Sigmoid colon (tissue), 6 donors: ENCODE measurements at regions not wholly inside any gene's neighbourhood (a gene's known extent, or its start where the extent isn't known, plus 50 kb on each side); places are given as distances from the start of the nearest gene placed in this dataset.
A peak's percentile ranks its signal among the peaks of the same experiment; 100 is the strongest.

Experiments
- DNase-seq: peaks from one replicate; pipeline ENCODE4 v3.0.0-alpha.2; 2019
- H3K27ac ChIP-seq, 4 donors: fragments of 200-600 bp; sonication (generic); one replicate each; pipeline ENCODE4 v1.5.1; 2016 to 2019; ENCODE audit warnings: mild to moderate bottlenecking in 1 of 4
- H3K27me3 ChIP-seq, 3 donors: fragments of 200-600 bp; sonication (generic); one replicate each; pipeline ENCODE4 v1.5.1; 2019; ENCODE audit warnings: mild to moderate bottlenecking in 1 of 3
- H3K36me3 ChIP-seq, 4 donors: fragments of 200-600 bp; sonication (generic); one replicate each; pipeline ENCODE4 v1.5.1; 2016 to 2019
- H3K4me1 ChIP-seq, 4 donors: fragments of 200-600 bp; sonication (generic); one replicate each; pipeline ENCODE4 v1.5.1; 2017 to 2019
- H3K4me3 ChIP-seq, 4 donors: fragments of 200-600 bp; sonication (generic); one replicate each; pipeline ENCODE4 v1.5.1; 2017 to 2019; ENCODE audit warnings: mild to moderate bottlenecking in 2 of 4, moderate library complexity in 1 of 4
- H3K9me3 ChIP-seq, 4 donors: fragments of 200-600 bp in 3 of 4; sonication (generic) in 3 of 4; one replicate each; pipeline versions ENCODE4 v1.5.1 to v1.6.1; 2013 to 2019
- EP300 ChIP-seq, 4 donors: sonication (generic); formaldehyde crosslinking; IDR thresholded peaks; one replicate each; pipeline ENCODE4 v1.6.1; 2017; ENCODE audit warnings: antibody characterized with exemption in 4 of 4
- POLR2A ChIP-seq, 2 donors: fragments of 450-650 bp; IDR thresholded peaks; one replicate each; pipeline ENCODE4 v1.6.1; 2016; ENCODE audit warnings: antibody characterized with exemption in 2 of 2, mild to moderate bottlenecking in 2 of 2, moderate library complexity in 2 of 2
- POLR2AphosphoS5 ChIP-seq, 4 donors: sonication (generic); formaldehyde crosslinking; IDR thresholded peaks; one replicate each; pipeline ENCODE4 v1.6.1; 2017; ENCODE audit warnings: antibody characterized with exemption in 4 of 4
- WGBS, 2 donors: extraction: QIAGEN DNeasy Blood & Tissue Kit; methylation state at CpG; one replicate each; pipeline ENCODE4 v1.1.7; 2013; 5-methylcytosine and 5-hydroxymethylcytosine counted together
- intact Hi-C: fragments of 100-400 bp; cut with DNase I; formaldehyde crosslinking; loops from one replicate; pipeline ENCODE4 v1.15.1; 2023
- TF ChIP-seq, protein P1 (sequence below), 4 experiments: fragments of 450-650 bp in 3 of 4; fragments of 200-600 bp in 1 of 4; IDR thresholded peaks; one replicate each; pipeline ENCODE4 v1.5.1; 2016 to 2019; ENCODE audit warnings: antibody characterized with exemption in 4 of 4, mild to moderate bottlenecking in 3 of 4, moderate library complexity in 2 of 4
- donor health status: healthy with polysubstance abuse.
- donor health status: healthy.

DNA sequence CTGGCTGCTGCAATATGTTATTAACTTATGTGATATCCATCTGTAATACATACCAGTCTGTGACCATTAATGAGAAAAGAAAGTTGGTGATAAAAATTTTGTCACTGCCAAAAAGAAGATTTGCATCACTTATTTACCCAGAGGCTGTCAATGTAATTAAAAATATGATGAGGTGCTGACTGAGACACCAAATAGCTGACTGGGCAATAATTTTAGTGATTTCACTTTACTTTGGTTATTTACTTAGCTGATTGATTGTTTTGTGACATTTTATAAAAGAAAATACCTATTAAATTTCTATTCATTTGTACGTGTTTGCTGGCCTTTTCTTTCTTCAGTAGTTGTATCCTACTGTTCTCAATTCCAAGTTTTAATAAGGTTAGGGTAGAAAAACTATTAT is 139.2 kb downstream of the HLX start:
- WGBS, 2 donors: 51 to 89% methylated on average over 1 of the region's 1 CpG
- DNase-seq: no peak
- Histone ChIP-seq H3K36me3 (no peaks in the 10 kb centered on the region), H3K4me1 (peaks cover 0 to 27% (median 15%) of the 10 kb centered on the region in 4 donors), H3K4me3 (no peak overlapping the region), H3K27ac (no peak overlapping the region), H3K9me3 (no peaks in the 10 kb centered on the region), H3K27me3 (no peaks in the 10 kb centered on the region)
- intact Hi-C loops: no loop called here
- TF ChIP-seq POLR2AphosphoS5 (IDR thresholded peaks at IDR 0.05): no peak

DNA sequence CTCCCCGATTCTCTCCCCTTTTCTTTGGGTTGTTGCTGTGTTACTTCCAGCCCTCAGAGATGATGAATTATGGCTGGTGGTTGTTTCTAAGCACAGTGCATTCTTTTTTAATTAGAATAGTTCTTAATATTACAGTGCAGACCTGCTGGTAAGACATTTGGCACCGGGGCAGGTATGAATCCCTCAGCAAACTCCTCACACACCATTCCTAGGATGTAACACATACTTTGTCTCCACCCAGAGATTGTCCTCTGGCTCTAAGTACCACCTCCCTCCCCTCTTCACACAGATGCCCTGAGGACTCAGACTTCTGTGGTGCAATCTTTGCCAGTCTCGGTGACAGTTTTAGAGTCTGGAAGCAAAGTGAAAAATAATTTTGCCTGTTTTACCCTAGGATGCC is 143.1 kb downstream of the HLX start:
- no peak for DNase-seq
- 79 to 83% methylated on average over 3 of the region's 3 CpGs for WGBS, 2 donors
- Histone ChIP-seq H3K36me3 (no peaks in the 10 kb centered on the region), H3K27ac (peak overlapping the region in 2 of 4 donors; percentile 10 to 32), H3K4me1 (peaks cover 0 to 39% (median 30%) of the 10 kb centered on the region in 4 donors), H3K4me3 (no peak overlapping the region), H3K27me3 (no peaks in the 10 kb centered on the region), H3K9me3 (no peaks in the 10 kb centered on the region)
- intact Hi-C loops: no loop called here
- TF ChIP-seq, protein P1, sequence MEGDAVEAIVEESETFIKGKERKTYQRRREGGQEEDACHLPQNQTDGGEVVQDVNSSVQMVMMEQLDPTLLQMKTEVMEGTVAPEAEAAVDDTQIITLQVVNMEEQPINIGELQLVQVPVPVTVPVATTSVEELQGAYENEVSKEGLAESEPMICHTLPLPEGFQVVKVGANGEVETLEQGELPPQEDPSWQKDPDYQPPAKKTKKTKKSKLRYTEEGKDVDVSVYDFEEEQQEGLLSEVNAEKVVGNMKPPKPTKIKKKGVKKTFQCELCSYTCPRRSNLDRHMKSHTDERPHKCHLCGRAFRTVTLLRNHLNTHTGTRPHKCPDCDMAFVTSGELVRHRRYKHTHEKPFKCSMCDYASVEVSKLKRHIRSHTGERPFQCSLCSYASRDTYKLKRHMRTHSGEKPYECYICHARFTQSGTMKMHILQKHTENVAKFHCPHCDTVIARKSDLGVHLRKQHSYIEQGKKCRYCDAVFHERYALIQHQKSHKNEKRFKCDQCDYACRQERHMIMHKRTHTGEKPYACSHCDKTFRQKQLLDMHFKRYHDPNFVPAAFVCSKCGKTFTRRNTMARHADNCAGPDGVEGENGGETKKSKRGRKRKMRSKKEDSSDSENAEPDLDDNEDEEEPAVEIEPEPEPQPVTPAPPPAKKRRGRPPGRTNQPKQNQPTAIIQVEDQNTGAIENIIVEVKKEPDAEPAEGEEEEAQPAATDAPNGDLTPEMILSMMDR (IDR thresholded peaks at IDR 0.05): no peak
- no peak for TF ChIP-seq POLR2A (IDR thresholded peaks at IDR 0.05)
- TF ChIP-seq EP300 (IDR thresholded peaks at IDR 0.05): no peak
- no peak for TF ChIP-seq POLR2AphosphoS5 (IDR thresholded peaks at IDR 0.05)

DNA sequence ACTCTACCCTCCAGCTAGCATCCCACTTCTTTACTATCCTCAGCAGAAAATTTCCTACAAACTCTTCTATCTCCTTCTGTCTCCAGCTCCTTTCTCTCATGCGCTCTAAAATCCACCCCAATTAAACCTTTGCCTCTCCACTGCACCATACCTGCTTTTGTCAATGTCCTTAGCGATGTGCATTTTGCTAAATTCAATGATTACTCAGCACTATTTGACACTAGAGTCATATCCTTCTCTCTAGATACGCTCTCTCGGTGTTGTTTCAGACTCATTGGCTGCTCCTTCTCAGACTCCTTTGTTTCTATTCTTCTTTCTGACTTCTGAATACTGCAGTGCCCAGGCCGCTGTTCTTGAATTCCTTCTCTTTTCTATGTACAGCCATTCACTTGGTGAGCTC is 144.2 kb downstream of the HLX start:
- no peak for TF ChIP-seq POLR2AphosphoS5 (IDR thresholded peaks at IDR 0.05)
- TF ChIP-seq, protein P1 (IDR thresholded peaks at IDR 0.05): no peak
- no peak for TF ChIP-seq POLR2A (IDR thresholded peaks at IDR 0.05)
- TF ChIP-seq EP300 (IDR thresholded peaks at IDR 0.05): no peak
- Histone ChIP-seq H3K36me3 (no peaks in the 10 kb centered on the region), H3K27me3 (no peaks in the 10 kb centered on the region), H3K4me1 (peaks cover 0 to 39% (median 31%) of the 10 kb centered on the region in 4 donors), H3K4me3 (no peak overlapping the region), H3K27ac (no peak overlapping the region), H3K9me3 (no peaks in the 10 kb centered on the region)
- intact Hi-C loops: no loop called here
- DNase-seq: no peak
- 93 to 95% methylated on average over 5 of the region's 5 CpGs for WGBS, 2 donors

DNA sequence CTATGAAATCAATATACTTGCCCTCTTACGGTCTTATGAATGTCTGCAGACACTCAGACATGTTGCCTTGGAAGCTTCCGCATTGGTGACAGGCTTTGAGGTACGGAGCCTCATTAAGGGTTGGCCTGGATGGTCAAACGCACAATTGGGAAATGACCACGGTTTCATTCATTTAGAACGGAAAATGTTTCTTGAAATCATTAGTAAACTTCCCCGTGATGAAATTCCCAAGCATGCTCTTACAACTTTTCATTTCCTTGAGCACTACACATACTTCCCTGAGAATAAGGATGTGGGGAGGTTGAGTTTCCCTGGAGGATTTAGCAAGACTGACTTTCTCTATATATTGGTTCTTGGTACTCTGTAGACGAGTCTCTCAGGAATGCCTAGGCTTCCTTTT is 146.3 kb downstream of the HLX start:
- TF ChIP-seq POLR2A (IDR thresholded peaks at IDR 0.05) (no peak), EP300 (IDR thresholded peaks at IDR 0.05) (no peak), POLR2AphosphoS5 (IDR thresholded peaks at IDR 0.05) (no peak)
- TF ChIP-seq, protein P1 (IDR thresholded peaks at IDR 0.05): no peak
- 84 to 89% methylated on average over 8 of the region's 8 CpGs for WGBS, 2 donors
- Histone ChIP-seq H3K4me3 (no peak overlapping the region), H3K9me3 (no peaks in the 10 kb centered on the region), H3K27me3 (no peaks in the 10 kb centered on the region), H3K4me1 (peaks cover 0 to 56% (median 49%) of the 10 kb centered on the region in 4 donors), H3K27ac (no peak overlapping the region), H3K36me3 (no peaks in the 10 kb centered on the region)
- DNase-seq: no peak
- intact Hi-C loops: no loop called here

DNA sequence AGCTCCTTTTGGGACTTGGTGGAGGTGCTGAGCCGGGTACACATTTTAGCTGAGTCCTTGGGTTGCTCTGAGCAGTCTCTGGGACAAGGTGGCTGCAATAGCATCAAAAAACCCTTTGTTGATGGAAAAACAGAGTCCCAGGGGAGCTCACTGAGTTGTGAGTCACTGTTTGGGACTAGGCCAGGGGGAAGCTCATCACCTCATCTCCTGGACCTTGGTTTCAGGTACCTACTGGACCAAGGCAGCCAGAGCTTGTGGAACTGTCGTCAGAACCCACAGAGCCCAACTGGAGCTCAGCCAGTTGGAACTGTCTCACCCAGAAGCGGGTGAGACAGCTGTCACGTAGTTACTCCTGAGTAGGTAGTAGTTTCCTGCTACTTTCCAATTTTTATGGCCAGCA is 146.7 kb downstream of the HLX start:
- no peaks in the 10 kb centered on the region for H3K9me3 ChIP-seq
- H3K4me3 ChIP-seq: no peak overlapping the region
- H3K27me3 ChIP-seq: no peaks in the 10 kb centered on the region
- H3K27ac ChIP-seq: no peak overlapping the region
- intact Hi-C loops: no loop called here
- no peaks in the 10 kb centered on the region for H3K36me3 ChIP-seq
- no peak for DNase-seq
- TF ChIP-seq POLR2AphosphoS5 (IDR thresholded peaks at IDR 0.05): no peak
- peaks cover 0 to 61% (median 53%) of the 10 kb centered on the region in 4 donors for H3K4me1 ChIP-seq
- 55 to 63% methylated on average over 4 of the region's 4 CpGs for WGBS, 2 donors

DNA sequence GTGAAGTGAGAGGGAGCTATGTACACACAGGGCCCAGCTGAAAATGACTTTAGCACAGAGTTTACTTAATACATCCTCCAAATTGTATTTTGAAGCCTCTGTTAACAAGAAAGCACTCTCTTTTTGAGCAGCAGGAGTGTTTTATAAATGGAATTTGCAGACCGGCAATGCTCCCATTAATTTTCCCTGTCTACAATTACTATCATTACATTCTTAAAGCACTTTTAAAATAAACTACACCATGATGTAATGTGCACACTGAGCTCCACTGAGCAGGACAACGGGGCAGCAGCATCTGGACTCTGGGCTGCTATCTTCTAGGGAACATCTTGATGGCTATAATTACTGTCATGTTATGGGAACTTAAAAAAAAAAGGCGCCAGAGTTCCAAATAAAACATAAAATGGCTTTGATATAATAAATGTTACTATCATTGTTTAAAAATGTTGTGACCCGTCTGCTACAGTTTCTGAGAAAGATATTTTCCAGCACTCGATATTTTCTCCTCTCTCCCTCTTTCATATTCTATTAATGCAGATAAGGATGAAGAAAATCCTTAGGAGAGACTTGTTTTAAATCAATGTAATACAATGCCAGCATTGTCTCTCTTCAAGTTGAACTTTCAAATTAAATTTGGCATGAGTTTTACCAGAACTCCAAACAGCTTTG is 150.9 kb downstream of the HLX start:
- 65 to 71% methylated on average over 5 of the region's 5 CpGs for WGBS, 2 donors
- H3K27me3 ChIP-seq: no peaks in the 10 kb centered on the region
- no peaks in the 10 kb centered on the region for H3K9me3 ChIP-seq
- no peaks in the 10 kb centered on the region for H3K36me3 ChIP-seq
- TF ChIP-seq POLR2A (IDR thresholded peaks at IDR 0.05) (no peak), POLR2AphosphoS5 (IDR thresholded peaks at IDR 0.05) (peak; percentile 30 to 85 (median 70)), EP300 (IDR thresholded peaks at IDR 0.05) (peak in 2 of 4 donors; percentile 6 to 20)
- peak overlapping the region; percentile 48 to 78 (median 66) for H3K27ac ChIP-seq
- intact Hi-C loops: loop anchor here (5.0 to 10.0 kb wide), 5 partner anchors 172 to 715 kb away; partner anchors contain the start of gene DUSP10
- no peak overlapping the region for H3K4me3 ChIP-seq
- peak; percentile 71 for DNase-seq
- H3K4me1 ChIP-seq: peaks cover 0 to 73% (median 63%) of the 10 kb centered on the region in 4 donors
